ENCODE measurements at regions not wholly inside any gene's neighbourhood (a gene's known extent, or its start where the extent isn't known, plus 50 kb on each side); places are given as distances from the start of the nearest gene placed in this dataset.

DNA sequence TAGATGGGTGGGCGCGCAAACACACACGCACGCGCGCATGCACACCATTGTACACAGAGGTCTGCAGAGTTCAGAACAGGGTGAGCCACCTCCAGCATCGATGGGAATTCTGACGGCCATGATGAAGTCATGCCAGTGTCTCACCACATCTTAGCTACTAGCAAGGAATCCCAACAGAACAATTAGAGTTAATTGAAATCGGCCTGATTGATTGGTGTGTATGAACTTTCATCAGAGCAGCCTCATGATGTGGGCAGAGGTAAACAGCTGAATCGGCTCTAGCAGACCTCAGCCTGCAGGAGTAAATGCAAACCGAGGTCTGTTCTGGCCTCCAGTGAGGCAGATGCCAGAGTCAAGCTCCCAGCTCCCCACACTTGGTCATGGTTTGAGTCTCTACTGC lies 200.6 kb downstream of the CBLN1 start:
- TF ChIP-seq, protein P1, sequence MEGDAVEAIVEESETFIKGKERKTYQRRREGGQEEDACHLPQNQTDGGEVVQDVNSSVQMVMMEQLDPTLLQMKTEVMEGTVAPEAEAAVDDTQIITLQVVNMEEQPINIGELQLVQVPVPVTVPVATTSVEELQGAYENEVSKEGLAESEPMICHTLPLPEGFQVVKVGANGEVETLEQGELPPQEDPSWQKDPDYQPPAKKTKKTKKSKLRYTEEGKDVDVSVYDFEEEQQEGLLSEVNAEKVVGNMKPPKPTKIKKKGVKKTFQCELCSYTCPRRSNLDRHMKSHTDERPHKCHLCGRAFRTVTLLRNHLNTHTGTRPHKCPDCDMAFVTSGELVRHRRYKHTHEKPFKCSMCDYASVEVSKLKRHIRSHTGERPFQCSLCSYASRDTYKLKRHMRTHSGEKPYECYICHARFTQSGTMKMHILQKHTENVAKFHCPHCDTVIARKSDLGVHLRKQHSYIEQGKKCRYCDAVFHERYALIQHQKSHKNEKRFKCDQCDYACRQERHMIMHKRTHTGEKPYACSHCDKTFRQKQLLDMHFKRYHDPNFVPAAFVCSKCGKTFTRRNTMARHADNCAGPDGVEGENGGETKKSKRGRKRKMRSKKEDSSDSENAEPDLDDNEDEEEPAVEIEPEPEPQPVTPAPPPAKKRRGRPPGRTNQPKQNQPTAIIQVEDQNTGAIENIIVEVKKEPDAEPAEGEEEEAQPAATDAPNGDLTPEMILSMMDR (IDR thresholded peaks at IDR 0.05; ENCODE audit: low read depth, low read length, poor library complexity, severe bottlenecking): no peak
- TF ChIP-seq EZH2phosphoT487 (IDR thresholded peaks at IDR 0.05; ENCODE audit: borderline replicate concordance, low read length): no peak
- Histone ChIP-seq H3F3A (ENCODE audit: control insufficient read depth, insufficient read depth) (no peaks in the 10 kb centered on the region), H3K9me3 (ENCODE audit: control insufficient read depth, insufficient read depth, low read length) (no peaks in the 10 kb centered on the region; the same call in 1 of the 2 replicates), H3K79me2 (ENCODE audit: control insufficient read depth, low read length) (no peaks in the 10 kb centered on the region), H3K27me3 (ENCODE audit: control insufficient read depth, low read length) (no peaks in the 10 kb centered on the region), H3K9me2 (replicated peaks; ENCODE audit: control insufficient read depth, low read length) (no peaks in the 10 kb centered on the region), H3K36me3 (ENCODE audit: control insufficient read depth, low read length) (no peaks in the 10 kb centered on the region), H3K4me1 (ENCODE audit: control insufficient read depth, low read length) (no peaks in the 10 kb centered on the region), H3K27ac (ENCODE audit: low read depth, low read length) (no peak overlapping the region), H3K4me2 (ENCODE audit: low read length) (no peak overlapping the region), H3K4me3 (ENCODE audit: low read length) (no peak overlapping the region), H4K20me1 (ENCODE audit: control insufficient read depth, insufficient read depth, low read depth, low read length) (no peaks in the 10 kb centered on the region)

DNA sequence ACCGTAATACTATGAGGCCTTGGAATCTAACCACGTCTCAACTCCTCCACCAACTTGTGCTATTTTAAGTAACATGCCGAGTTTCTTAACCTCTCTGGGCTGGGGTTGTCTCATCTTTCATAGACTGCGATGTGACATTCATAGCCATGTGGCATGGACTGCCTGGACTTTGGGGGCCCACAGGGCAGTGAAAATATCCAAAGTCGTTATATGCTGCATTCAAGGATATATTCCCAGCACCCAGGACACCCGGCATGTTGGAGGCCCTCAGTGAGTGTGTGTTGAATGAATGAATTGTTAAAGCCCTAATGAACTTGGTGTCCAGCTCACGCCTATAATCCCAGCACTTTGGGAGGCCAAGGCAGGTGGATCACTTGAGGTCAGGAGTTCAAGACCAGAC lies 203.1 kb downstream of the CBLN1 start:
- no peaks in the 10 kb centered on the region for H3F3A ChIP-seq (ENCODE audit: control insufficient read depth, insufficient read depth)
- no peak overlapping the region for H3K4me3 ChIP-seq (ENCODE audit: low read length)
- no peaks in the 10 kb centered on the region for H3K9me2 ChIP-seq (replicated peaks; ENCODE audit: control insufficient read depth, low read length)
- no peak overlapping the region for H3K27ac ChIP-seq (ENCODE audit: low read depth, low read length)
- no peaks in the 10 kb centered on the region for H3K4me1 ChIP-seq (ENCODE audit: control insufficient read depth, low read length)
- H4K20me1 ChIP-seq (ENCODE audit: control insufficient read depth, insufficient read depth, low read depth, low read length): no peaks in the 10 kb centered on the region
- H3K36me3 ChIP-seq (ENCODE audit: control insufficient read depth, low read length): no peaks in the 10 kb centered on the region
- H3K9me3 ChIP-seq (ENCODE audit: control insufficient read depth, insufficient read depth, low read length): no peaks in the 10 kb centered on the region
- H3K27me3 ChIP-seq (ENCODE audit: control insufficient read depth, low read length): no peaks in the 10 kb centered on the region
- no peak overlapping the region for H3K4me2 ChIP-seq (ENCODE audit: low read length)
- H3K79me2 ChIP-seq (ENCODE audit: control insufficient read depth, low read length): no peaks in the 10 kb centered on the region
- TF ChIP-seq EZH2phosphoT487 (IDR thresholded peaks at IDR 0.05; ENCODE audit: borderline replicate concordance, low read length): no peak
- TF ChIP-seq, protein P1 (IDR thresholded peaks at IDR 0.05; ENCODE audit: low read depth, low read length, poor library complexity, severe bottlenecking): no peak

GRCh38 chr16:49078104-49078503 lies 203.5 kb downstream of the CBLN1 start:
- TF ChIP-seq, protein P1 (IDR thresholded peaks at IDR 0.05; ENCODE audit: low read depth, low read length, poor library complexity, severe bottlenecking): no peak
- TF ChIP-seq EZH2phosphoT487 (IDR thresholded peaks at IDR 0.05; ENCODE audit: borderline replicate concordance, low read length): no peak
- Histone ChIP-seq H3K36me3 (ENCODE audit: control insufficient read depth, low read length) (no peaks in the 10 kb centered on the region), H3K9me3 (ENCODE audit: control insufficient read depth, insufficient read depth, low read length) (no peaks in the 10 kb centered on the region), H3K4me2 (ENCODE audit: low read length) (no peak overlapping the region), H3K9me2 (replicated peaks; ENCODE audit: control insufficient read depth, low read length) (no peaks in the 10 kb centered on the region), H3K27me3 (ENCODE audit: control insufficient read depth, low read length) (no peaks in the 10 kb centered on the region), H3K27ac (ENCODE audit: low read depth, low read length) (no peak overlapping the region), H3K4me1 (ENCODE audit: control insufficient read depth, low read length) (no peaks in the 10 kb centered on the region), H3K79me2 (ENCODE audit: control insufficient read depth, low read length) (no peaks in the 10 kb centered on the region), H3K4me3 (ENCODE audit: low read length) (no peak overlapping the region), H4K20me1 (ENCODE audit: control insufficient read depth, insufficient read depth, low read depth, low read length) (no peaks in the 10 kb centered on the region), H3F3A (ENCODE audit: control insufficient read depth, insufficient read depth) (no peaks in the 10 kb centered on the region)

DNA sequence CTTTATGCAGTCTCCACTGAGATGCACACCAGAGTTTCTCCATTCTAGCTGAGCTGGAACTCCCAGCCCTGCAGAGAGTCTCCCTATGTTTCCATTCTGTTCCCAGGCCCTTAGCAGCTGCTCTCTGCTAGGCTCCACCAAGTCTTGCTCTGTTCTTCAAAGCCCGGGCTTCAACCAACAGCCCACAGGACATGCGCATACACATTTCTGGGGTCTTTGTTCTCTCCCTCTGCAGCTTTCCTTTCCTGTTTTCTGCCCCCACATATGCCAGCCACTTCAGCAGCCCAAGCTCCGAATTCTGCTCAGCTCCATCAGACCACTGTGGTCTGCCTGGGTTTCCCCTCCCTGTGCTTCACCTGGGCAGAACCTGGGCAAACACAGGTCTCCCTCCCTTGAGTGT lies 205.9 kb downstream of the CBLN1 start:
- H3F3A ChIP-seq (ENCODE audit: control insufficient read depth, insufficient read depth): no peaks in the 10 kb centered on the region
- H3K36me3 ChIP-seq (ENCODE audit: control insufficient read depth, low read length): no peaks in the 10 kb centered on the region
- H3K9me2 ChIP-seq (replicated peaks; ENCODE audit: control insufficient read depth, low read length): no peaks in the 10 kb centered on the region
- H3K9me3 ChIP-seq (ENCODE audit: control insufficient read depth, insufficient read depth, low read length): no peaks in the 10 kb centered on the region
- H3K27me3 ChIP-seq (ENCODE audit: control insufficient read depth, low read length): no peaks in the 10 kb centered on the region
- H3K4me2 ChIP-seq (ENCODE audit: low read length): no peak overlapping the region
- no peak overlapping the region for H3K4me3 ChIP-seq (ENCODE audit: low read length)
- no peak overlapping the region for H3K27ac ChIP-seq (ENCODE audit: low read depth, low read length)
- no peaks in the 10 kb centered on the region for H3K79me2 ChIP-seq (ENCODE audit: control insufficient read depth, low read length)
- H3K4me1 ChIP-seq (ENCODE audit: control insufficient read depth, low read length): no peaks in the 10 kb centered on the region
- no peaks in the 10 kb centered on the region for H4K20me1 ChIP-seq (ENCODE audit: control insufficient read depth, insufficient read depth, low read depth, low read length)
- no peak for TF ChIP-seq EZH2phosphoT487 (IDR thresholded peaks at IDR 0.05; ENCODE audit: borderline replicate concordance, low read length)
- TF ChIP-seq, protein P1 (IDR thresholded peaks at IDR 0.05; ENCODE audit: low read depth, low read length, poor library complexity, severe bottlenecking): no peak
